Mesendoderm (in vitro differentiated cells): ENCODE measurements at regions not wholly inside any gene's neighbourhood (a gene's known extent, or its start where the extent isn't known, plus 50 kb on each side); places are given as distances from the start of the nearest gene placed in this dataset.

Experiments
- DNase-seq: peaks from one replicate; pipeline ENCODE4 v3.0.0; 2013
- H2AK5ac ChIP-seq: 2 replicates; pipeline ENCODE4 v1.6.1; 2013; ENCODE audit warnings: low read length, inconsistent platforms
- H2BK120ac ChIP-seq: 2 replicates; pipeline ENCODE4 v1.6.1; 2013; ENCODE audit warnings: low read depth, mild to moderate bottlenecking, low read length, moderate library complexity, mixed read lengths
- H2BK15ac ChIP-seq: replicated peaks from 2 replicates; pipeline ENCODE4 v1.6.1; 2013; ENCODE audit warnings: low read depth, mild to moderate bottlenecking, moderate library complexity
- H2BK5ac ChIP-seq: 2 replicates; pipeline ENCODE4 v1.6.1; 2013; ENCODE audit warnings: low read length, inconsistent platforms
- H3K18ac ChIP-seq: 2 replicates; pipeline ENCODE4 v1.6.1; 2013; ENCODE audit warnings: mild to moderate bottlenecking, low read length, mixed read lengths
- H3K23ac ChIP-seq: one replicate; pipeline ENCODE4 v1.6.1; 2013; ENCODE audit warnings: low read length
- H3K27ac ChIP-seq: 2 replicates; pipeline ENCODE4 v1.5.1; 2013; ENCODE audit warnings: low read depth, mild to moderate bottlenecking, inconsistent platforms, low read length, moderate library complexity
- H3K27me3 ChIP-seq: 2 replicates; pipeline ENCODE4 v1.6.1; 2013; ENCODE audit warnings: low read length, control low read depth, mild to moderate bottlenecking, inconsistent platforms; ENCODE audit not compliant: insufficient read depth, poor library complexity
- H3K36me3 ChIP-seq: 2 replicates; pipeline ENCODE4 v1.6.1; 2013; ENCODE audit warnings: low read length, inconsistent platforms; ENCODE audit not compliant: control insufficient read depth, insufficient read depth
- H3K4ac ChIP-seq: one replicate; pipeline ENCODE4 v1.6.1; 2013; ENCODE audit warnings: low read depth, mild to moderate bottlenecking, low read length, moderate library complexity
- H3K4me1 ChIP-seq: 2 replicates; pipeline ENCODE4 v1.6.1; 2013; ENCODE audit warnings: low read depth, low read length, inconsistent platforms; ENCODE audit not compliant: control insufficient read depth
- H3K4me2 ChIP-seq: 2 replicates; pipeline ENCODE4 v1.6.1; 2013; ENCODE audit warnings: low read length
- H3K4me3 ChIP-seq: 2 replicates; pipeline ENCODE4 v1.5.1; 2013; ENCODE audit warnings: mild to moderate bottlenecking, low read length
- H3K56ac ChIP-seq: one replicate; pipeline ENCODE4 v1.6.1; 2013; ENCODE audit warnings: low read length
- H3K79me1 ChIP-seq: 2 replicates; pipeline ENCODE4 v1.6.1; 2013; ENCODE audit warnings: low read length, inconsistent platforms
- H3K79me2 ChIP-seq: 2 replicates; pipeline ENCODE4 v1.6.1; 2013; ENCODE audit warnings: mild to moderate bottlenecking, low read length; ENCODE audit not compliant: control insufficient read depth, insufficient read depth
- H3K9ac ChIP-seq: 2 replicates; pipeline ENCODE4 v1.6.1; 2013; ENCODE audit warnings: low read length, inconsistent platforms
- H4K5ac ChIP-seq: one replicate; pipeline ENCODE4 v1.6.1; 2013; ENCODE audit warnings: low read length
- H4K8ac ChIP-seq: one replicate; pipeline ENCODE4 v1.6.1; 2013; ENCODE audit warnings: low read depth, mild to moderate bottlenecking, control low read depth, low read length, moderate library complexity
- WGBS: extraction: QIAGEN DNeasy Blood & Tissue Kit; methylation state at CpG from one replicate; pipeline ENCODE4 v1.1.7; 2013; ENCODE audit warnings: low lambda C conversion rate, missing lambda C conversion rate; ENCODE audit not compliant: insufficient coverage; ENCODE audit errors: extremely low coverage; 5-methylcytosine and 5-hydroxymethylcytosine counted together

DNA sequence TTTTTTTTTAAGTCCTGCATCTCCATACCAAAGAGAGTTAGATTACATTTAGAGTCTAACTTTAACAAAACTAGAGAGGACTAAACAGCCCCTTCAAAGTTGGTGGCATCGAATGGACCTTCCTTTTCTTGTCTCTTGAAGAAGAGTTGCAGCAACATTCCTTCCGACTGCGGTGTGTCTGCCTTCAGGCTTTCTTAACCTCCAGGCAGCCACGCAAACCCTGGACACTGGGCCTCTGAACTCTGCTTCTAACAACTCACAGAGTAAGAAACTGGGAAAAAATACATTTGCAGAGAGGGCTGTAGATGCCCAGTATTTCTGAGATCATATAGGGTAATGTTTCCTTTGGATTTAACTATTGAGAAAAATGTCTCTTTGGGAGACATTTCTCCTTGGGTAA lies 120.5 kb upstream of the MAST4 start:
- H2AK5ac ChIP-seq, result no peak overlapping the region
- H2BK120ac ChIP-seq, result no peak overlapping the region
- H3K23ac ChIP-seq, result no peak overlapping the region
- DNase-seq, result no peak
- no peak overlapping the region for H2BK15ac ChIP-seq
- H2BK5ac ChIP-seq, result no peak overlapping the region
- H3K9ac ChIP-seq, result no peak overlapping the region
- H3K4me2 ChIP-seq, result no peak overlapping the region
- WGBS, result no CpG with 5 or more reads among the region's 4 CpGs
- H3K36me3 ChIP-seq, result no peaks in the 10 kb centered on the region
- H3K4ac ChIP-seq, result no peak overlapping the region
- no peak overlapping the region for H3K4me3 ChIP-seq
- no peaks in the 10 kb centered on the region for H3K27me3 ChIP-seq
- no peak overlapping the region for H3K27ac ChIP-seq
- no peaks in the 10 kb centered on the region for H3K79me1 ChIP-seq
- H3K79me2 ChIP-seq, result no peaks in the 10 kb centered on the region
- no peak overlapping the region for H4K5ac ChIP-seq
- no peak overlapping the region for H4K8ac ChIP-seq
- no peaks in the 10 kb centered on the region for H3K4me1 ChIP-seq
- no peak overlapping the region for H3K18ac ChIP-seq
- H3K56ac ChIP-seq, result no peak overlapping the region

GRCh38 chr5:66477596-66477995 lies 118.6 kb upstream of the MAST4 start:
- no peaks in the 10 kb centered on the region for H3K27me3 ChIP-seq
- H3K36me3 ChIP-seq, result no peaks in the 10 kb centered on the region
- DNase-seq, result no peak
- no CpG with 5 or more reads among the region's 2 CpGs for WGBS
- no peaks in the 10 kb centered on the region for H3K79me2 ChIP-seq
- no peak overlapping the region for H2BK5ac ChIP-seq
- no peak overlapping the region for H4K5ac ChIP-seq
- H3K9ac ChIP-seq, result no peak overlapping the region
- no peak overlapping the region for H3K18ac ChIP-seq
- no peak overlapping the region for H3K56ac ChIP-seq
- H2AK5ac ChIP-seq, result no peak overlapping the region
- no peak overlapping the region for H4K8ac ChIP-seq
- no peak overlapping the region for H3K4me3 ChIP-seq
- no peak overlapping the region for H2BK120ac ChIP-seq
- H3K23ac ChIP-seq, result no peak overlapping the region
- no peaks in the 10 kb centered on the region for H3K4me1 ChIP-seq
- no peaks in the 10 kb centered on the region for H3K79me1 ChIP-seq
- H2BK15ac ChIP-seq, result no peak overlapping the region
- H3K27ac ChIP-seq, result no peak overlapping the region
- H3K4ac ChIP-seq, result no peak overlapping the region
- H3K4me2 ChIP-seq, result no peak overlapping the region

DNA sequence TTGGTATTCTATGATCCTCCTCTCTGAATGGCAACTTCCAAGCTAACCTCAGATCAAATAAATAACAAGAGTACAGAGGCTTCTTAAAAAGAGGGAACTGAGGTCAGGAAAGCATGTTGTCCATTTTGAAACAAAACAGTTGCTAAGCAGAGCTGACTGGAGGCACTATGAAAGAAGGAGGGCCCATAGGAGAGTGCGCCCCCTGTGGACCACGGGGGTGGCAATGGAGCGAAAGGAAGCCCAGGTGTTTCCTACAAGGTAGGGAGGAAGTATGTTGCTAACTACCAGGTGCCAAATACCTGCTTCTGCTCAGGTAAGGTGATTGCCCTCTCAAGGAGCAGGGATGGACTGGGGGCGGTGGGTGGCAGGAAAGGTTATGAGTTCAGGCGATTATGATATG lies 101.8 kb upstream of the MAST4 start:
- no CpG with 5 or more reads among the region's 5 CpGs for WGBS
- Histone ChIP-seq H3K4me1 (no peaks in the 10 kb centered on the region), H4K5ac (no peak overlapping the region), H3K4me3 (no peak overlapping the region), H3K79me2 (no peaks in the 10 kb centered on the region), H3K36me3 (no peaks in the 10 kb centered on the region), H3K4me2 (no peak overlapping the region), H3K18ac (no peak overlapping the region), H3K56ac (no peak overlapping the region), H2BK120ac (no peak overlapping the region), H3K27ac (no peak overlapping the region), H3K79me1 (no peaks in the 10 kb centered on the region), H3K23ac (no peak overlapping the region), H4K8ac (no peak overlapping the region), H3K9ac (no peak overlapping the region), H2BK5ac (no peak overlapping the region), H2BK15ac (no peak overlapping the region), H2AK5ac (no peak overlapping the region), H3K27me3 (no peaks in the 10 kb centered on the region), H3K4ac (no peak overlapping the region)
- DNase-seq, result peak; percentile 66

DNA sequence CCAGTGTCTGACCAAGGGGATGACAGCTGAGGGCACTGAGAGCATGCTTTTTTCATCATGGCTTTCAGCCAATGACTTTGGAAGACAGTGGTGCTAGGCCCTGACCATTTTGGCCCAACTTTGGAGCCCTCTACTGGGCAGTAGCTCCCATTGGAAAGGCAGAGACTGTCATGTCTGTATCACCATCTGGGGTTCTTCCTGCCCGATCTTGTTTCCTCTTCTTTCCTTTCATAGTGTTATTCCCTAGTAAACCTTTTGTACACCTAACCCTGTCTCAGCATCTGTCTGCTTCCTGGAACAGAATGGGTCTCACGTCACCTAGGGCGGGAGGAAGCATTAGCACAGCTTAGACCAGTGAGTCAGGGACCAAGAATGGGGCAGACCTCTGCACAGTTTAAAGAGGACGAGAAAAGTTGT lies 97.4 kb upstream of the MAST4 start:
- WGBS, result no CpG with 5 or more reads among the region's 4 CpGs
- Histone ChIP-seq H3K4me3 (no peak overlapping the region), H2BK15ac (no peak overlapping the region), H4K5ac (no peak overlapping the region), H2AK5ac (no peak overlapping the region), H3K18ac (no peak overlapping the region), H3K27ac (no peak overlapping the region), H3K4me2 (no peak overlapping the region), H2BK5ac (no peak overlapping the region), H3K36me3 (no peaks in the 10 kb centered on the region), H3K9ac (no peak overlapping the region), H3K27me3 (no peaks in the 10 kb centered on the region), H2BK120ac (no peak overlapping the region), H3K4me1 (no peaks in the 10 kb centered on the region), H3K23ac (no peak overlapping the region), H3K56ac (no peak overlapping the region), H3K4ac (no peak overlapping the region), H3K79me2 (no peaks in the 10 kb centered on the region), H4K8ac (no peak overlapping the region), H3K79me1 (no peaks in the 10 kb centered on the region)
- DNase-seq, result peak; percentile 28

- Histone ChIP-seq H2BK5ac (no peak overlapping the region), H3K9ac (no peak overlapping the region), H3K4me2 (no peak overlapping the region), H2AK5ac (no peak overlapping the region), H2BK15ac (no peak overlapping the region), H3K4ac (no peak overlapping the region), H2BK120ac (no peak overlapping the region), H3K18ac (no peak overlapping the region), H3K4me1 (no peaks in the 10 kb centered on the region), H3K79me1 (no peaks in the 10 kb centered on the region), H3K4me3 (no peak overlapping the region), H3K56ac (no peak overlapping the region), H4K8ac (no peak overlapping the region), H3K23ac (no peak overlapping the region), H3K36me3 (no peaks in the 10 kb centered on the region), H4K5ac (no peak overlapping the region), H3K27ac (no peak overlapping the region), H3K27me3 (no peaks in the 10 kb centered on the region), H3K79me2 (no peaks in the 10 kb centered on the region)
- no CpG with 5 or more reads among the region's 30 CpGs for WGBS
- DNase-seq, result no peak
Observed at GRCh38 chr5:66503203-66503789, 92.9 kb upstream of the MAST4 start.

DNA sequence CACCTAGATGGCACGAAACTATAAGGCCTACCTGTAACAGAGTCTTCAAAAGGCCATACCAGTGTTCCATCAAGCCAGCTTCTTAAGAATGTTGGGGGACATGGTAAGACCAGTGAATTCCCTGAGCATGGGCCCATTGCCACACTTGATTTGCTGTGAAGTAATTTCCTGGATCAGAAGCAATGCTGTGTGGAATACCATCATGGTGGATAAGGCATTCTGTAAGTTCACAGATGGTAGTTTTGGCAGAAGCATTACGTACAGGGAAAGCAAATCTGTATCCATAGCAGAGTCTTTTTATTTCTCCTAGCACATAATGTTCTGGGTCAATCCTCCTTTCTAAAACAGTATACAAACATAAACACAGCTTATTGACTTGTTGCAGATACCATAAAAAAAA lies 89.1 kb upstream of the MAST4 start:
- no peak overlapping the region for H3K23ac ChIP-seq
- no peak overlapping the region for H3K56ac ChIP-seq
- H3K4ac ChIP-seq, result no peak overlapping the region
- no peak overlapping the region for H3K18ac ChIP-seq
- H3K79me2 ChIP-seq, result no peaks in the 10 kb centered on the region
- H3K4me3 ChIP-seq, result no peak overlapping the region
- no peaks in the 10 kb centered on the region for H3K79me1 ChIP-seq
- no peak overlapping the region for H3K4me2 ChIP-seq
- no peak overlapping the region for H4K5ac ChIP-seq
- no peak overlapping the region for H4K8ac ChIP-seq
- no CpG with 5 or more reads among the region's 2 CpGs for WGBS
- no peak overlapping the region for H2BK120ac ChIP-seq
- no peaks in the 10 kb centered on the region for H3K4me1 ChIP-seq
- H3K36me3 ChIP-seq, result no peaks in the 10 kb centered on the region
- no peak overlapping the region for H3K9ac ChIP-seq
- no peak overlapping the region for H2BK15ac ChIP-seq
- DNase-seq, result no peak
- no peak overlapping the region for H2AK5ac ChIP-seq
- no peak overlapping the region for H3K27ac ChIP-seq
- no peaks in the 10 kb centered on the region for H3K27me3 ChIP-seq
- no peak overlapping the region for H2BK5ac ChIP-seq
